C4-2B (cell line): ENCODE measurements at regions not wholly inside any gene's neighbourhood (a gene's known extent, or its start where the extent isn't known, plus 50 kb on each side); places are given as distances from the start of the nearest gene placed in this dataset.
A peak's percentile ranks its signal among the peaks of the same experiment; 100 is the strongest.

Source experiments
- H3K27ac ChIP-seq: fragments of 450-650 bp; 2 replicates; pipeline ENCODE4 v1.5.1; 2017
- ZFX ChIP-seq: fragments of 450-650 bp; IDR thresholded peaks from 2 replicates; pipeline ENCODE4 v1.6.1; 2017
- TF ChIP-seq, protein P1 (sequence below): fragments of 450-650 bp; conservative IDR thresholded peaks from 2 replicates; pipeline ENCODE4 v1.5.1; 2017; ENCODE audit warnings: mild to moderate bottlenecking

DNA sequence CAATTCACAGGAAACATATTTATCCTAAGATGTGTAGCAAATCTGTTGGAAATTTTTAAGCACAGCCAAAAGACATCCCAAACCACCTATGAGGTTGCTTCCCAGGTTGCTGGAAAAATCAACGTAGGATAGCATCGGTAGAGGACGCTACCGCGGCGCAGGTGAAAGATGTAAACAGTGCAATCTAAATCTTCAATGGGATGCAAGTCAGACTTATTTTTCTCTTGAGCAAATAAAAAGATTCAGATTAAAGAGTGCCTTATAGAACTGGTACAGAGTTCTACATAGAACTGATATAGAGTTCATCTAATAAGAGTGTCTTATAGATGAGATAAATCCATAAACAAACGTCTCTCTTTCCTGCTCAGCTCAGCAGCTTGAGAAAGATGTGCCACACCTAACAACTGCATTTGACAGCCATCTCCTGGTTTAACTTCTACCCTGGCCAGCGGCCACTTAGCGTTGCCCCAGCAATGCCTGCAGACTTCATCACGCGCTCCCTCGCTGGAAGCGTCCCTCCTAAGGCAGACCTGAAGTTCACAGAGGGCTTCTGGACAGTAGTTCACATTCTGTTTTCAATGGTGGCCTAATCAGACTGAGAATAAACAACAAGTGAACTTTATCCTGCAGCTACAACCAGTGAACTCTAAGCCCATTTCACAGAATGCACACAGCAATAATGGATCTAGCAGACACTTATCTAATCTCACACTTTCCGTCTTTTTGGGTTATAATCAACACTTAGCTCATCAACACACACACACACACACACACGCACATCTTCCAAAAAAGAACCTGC, 164.5 kb downstream of the TOMM20 start:
- H3K27ac ChIP-seq: peak overlapping the region; percentile 100
- TF ChIP-seq, protein P1, sequence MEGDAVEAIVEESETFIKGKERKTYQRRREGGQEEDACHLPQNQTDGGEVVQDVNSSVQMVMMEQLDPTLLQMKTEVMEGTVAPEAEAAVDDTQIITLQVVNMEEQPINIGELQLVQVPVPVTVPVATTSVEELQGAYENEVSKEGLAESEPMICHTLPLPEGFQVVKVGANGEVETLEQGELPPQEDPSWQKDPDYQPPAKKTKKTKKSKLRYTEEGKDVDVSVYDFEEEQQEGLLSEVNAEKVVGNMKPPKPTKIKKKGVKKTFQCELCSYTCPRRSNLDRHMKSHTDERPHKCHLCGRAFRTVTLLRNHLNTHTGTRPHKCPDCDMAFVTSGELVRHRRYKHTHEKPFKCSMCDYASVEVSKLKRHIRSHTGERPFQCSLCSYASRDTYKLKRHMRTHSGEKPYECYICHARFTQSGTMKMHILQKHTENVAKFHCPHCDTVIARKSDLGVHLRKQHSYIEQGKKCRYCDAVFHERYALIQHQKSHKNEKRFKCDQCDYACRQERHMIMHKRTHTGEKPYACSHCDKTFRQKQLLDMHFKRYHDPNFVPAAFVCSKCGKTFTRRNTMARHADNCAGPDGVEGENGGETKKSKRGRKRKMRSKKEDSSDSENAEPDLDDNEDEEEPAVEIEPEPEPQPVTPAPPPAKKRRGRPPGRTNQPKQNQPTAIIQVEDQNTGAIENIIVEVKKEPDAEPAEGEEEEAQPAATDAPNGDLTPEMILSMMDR: no peak
- TF ChIP-seq ZFX: no peak

DNA sequence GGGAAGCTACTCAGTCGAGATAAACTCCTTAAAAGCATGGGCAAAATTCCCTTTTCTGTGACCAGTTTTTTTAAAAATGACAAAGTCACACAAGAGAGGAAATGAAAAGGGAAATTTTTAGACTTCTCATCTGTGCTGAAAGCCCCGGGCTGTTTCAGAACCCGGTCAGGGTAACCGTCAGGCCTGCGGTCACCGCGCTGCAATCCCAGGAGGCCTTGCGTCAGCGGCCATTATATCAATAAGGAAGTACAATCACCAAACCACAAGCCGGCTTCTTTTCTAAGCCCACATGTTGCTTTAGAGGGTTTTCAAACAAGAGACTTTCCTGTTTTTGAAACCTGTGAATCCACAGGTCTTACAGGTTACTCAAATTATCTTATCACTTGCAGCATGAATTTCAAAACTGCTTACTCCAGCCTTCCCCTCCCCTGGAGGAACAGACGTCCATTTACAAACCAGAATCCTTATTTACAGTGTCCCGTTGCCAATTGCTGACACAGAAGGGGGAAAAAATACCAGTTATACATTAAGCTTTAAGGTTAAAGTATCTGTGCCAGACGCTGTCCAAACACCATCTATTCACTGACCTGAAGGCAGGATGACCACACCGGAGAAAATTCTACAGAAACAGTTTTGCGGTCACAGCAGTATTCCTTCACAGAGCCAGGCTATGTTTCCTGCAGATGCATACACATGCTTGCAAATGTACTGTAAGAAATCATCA, 165.3 kb downstream of the TOMM20 start:
- TF ChIP-seq ZFX: no peak
- TF ChIP-seq, protein P1: no peak
- peak overlapping the region; percentile 100 for H3K27ac ChIP-seq

DNA sequence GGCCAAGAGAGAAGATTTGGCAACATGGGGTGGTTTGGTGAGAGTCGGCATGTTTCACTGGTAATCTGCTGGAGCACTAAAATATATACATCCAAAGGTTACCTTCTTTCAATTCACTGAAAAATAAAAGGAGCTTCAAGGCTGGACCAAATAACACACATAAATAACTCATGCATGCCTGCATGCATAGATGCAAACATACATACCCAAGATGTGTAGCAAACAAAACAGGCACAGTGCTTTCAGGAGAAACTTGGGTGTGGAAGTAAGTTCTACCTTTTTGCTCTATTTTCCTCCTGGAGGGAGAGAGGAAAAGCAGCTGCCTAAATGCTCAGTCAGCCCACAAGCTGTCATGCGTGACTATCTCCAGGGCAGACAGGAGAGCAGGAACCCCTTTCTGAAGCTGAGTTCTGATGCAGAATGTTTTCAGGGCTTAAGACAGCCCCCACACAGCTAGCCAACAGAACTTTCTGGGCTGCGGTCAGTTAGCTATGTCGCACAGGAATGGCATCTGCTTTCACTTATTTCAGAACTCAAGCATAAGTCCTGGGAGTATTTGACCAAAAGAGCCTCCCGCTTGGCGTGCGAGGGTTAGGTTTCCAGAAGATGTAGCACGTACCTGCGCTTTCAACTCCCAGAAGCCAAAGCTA, 166.2 kb downstream of the TOMM20 start:
- H3K27ac ChIP-seq: peak overlapping the region; percentile 100
- TF ChIP-seq, protein P1: no peak
- no peak for TF ChIP-seq ZFX

DNA sequence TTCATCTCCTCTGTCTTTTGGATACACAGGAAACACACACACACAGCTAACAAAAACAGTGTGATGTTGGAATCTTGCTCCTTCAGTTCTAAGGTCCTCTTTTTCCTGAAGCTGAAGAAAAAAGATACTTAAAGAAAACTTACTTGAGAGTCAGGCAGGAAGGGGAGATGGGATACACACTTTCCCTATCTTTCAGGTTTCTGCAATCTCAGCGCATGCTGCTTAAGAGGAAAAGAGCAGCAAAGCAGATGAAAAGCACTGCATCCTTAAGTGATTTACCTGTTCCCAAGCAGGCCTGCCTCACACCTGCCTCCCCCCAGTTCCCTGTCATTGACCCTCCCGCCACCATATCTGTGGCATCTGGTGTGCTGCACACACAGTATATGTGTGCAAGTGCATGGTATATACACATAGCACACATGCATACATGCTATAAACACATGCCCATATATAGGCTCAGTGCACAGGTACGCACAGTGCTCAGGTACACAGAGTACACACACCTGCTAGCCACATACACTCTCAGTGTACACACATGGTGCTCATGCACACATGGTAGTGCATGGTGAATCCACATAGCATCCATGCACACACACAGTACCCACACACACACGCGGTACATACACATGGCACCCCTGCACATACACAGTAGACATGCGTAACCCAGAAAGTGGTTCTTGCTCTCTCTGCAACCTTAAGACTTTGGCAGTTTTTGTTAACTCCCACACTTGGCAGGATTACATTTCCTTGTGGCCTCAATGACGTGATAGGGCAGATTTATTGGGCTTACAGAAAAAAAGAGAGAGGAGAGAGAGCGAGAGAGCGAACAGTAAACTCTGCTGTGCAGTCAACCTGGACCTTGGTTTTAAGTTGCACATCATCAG, 166.9 kb downstream of the TOMM20 start:
- TF ChIP-seq, protein P1: no peak
- TF ChIP-seq ZFX: no peak
- H3K27ac ChIP-seq: peak overlapping the region; percentile 100

DNA sequence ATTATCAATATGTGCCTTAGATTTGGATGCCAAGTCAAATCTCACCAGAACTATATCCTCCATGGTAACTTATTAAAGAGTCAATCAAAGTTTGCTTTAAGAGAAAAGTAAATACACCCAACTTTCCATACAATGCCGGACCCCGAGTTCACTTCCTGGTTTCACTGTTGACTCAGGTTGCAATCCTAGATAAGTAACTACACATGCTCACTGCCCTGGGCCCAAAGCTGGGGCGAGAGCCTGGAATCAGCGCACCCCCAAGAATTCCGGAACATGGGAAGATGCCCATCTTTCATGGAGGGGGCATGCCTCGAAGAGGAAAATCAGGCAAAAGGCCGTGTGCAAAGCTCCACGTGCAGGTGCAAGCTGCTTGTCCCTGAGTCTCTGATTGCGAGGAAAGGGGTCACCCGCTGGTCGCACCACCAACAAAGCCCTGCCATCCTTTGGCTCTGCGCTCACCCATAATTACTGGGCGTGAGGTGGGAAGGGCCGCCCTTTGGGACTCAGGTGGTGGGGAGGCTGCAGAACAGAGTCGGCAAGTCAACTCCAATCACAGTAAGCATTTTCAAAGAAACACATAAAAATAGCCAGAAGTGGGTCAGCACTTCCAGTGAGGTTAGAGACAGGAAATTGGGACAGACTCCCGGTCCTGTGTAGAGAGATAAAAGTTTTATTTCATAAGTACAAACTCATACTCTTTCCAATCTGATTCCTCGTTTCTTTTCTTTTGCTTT, 167.7 kb downstream of the TOMM20 start:
- TF ChIP-seq ZFX: no peak
- TF ChIP-seq, protein P1: no peak
- peak overlapping the region; percentile 100 for H3K27ac ChIP-seq
